Glutamatergic neuron (in vitro differentiated cells): ENCODE measurements at regions not wholly inside any gene's neighbourhood (a gene's known extent, or its start where the extent isn't known, plus 50 kb on each side); places are given as distances from the start of the nearest gene placed in this dataset.

Experiments
- DNase-seq: peaks from one replicate; pipeline ENCODE4 v3.0.0; 2022
- H3K27ac Mint-ChIP-seq: one replicate; pipeline ENCODE4 v1.8.0; 2020; ENCODE audit warnings: mild to moderate bottlenecking, mixed read lengths, inconsistent platforms; ENCODE audit not compliant: unreplicated experiment
- H3K27me3 Mint-ChIP-seq: one replicate; pipeline ENCODE4 v1.8.0; 2020; ENCODE audit warnings: mild to moderate bottlenecking, moderate library complexity, mixed read lengths, inconsistent platforms; ENCODE audit not compliant: unreplicated experiment
- H3K36me3 Mint-ChIP-seq: one replicate; pipeline ENCODE4 v1.8.0; 2020; ENCODE audit warnings: mild to moderate bottlenecking, mixed read lengths, inconsistent platforms; ENCODE audit not compliant: unreplicated experiment
- H3K4me1 Mint-ChIP-seq: one replicate; pipeline ENCODE4 v1.8.0; 2020; ENCODE audit warnings: mild to moderate bottlenecking, low read depth, mixed read lengths, inconsistent platforms; ENCODE audit not compliant: unreplicated experiment
- H3K4me3 Mint-ChIP-seq: one replicate; pipeline ENCODE4 v1.8.0; 2020; ENCODE audit warnings: mild to moderate bottlenecking, mixed read lengths, inconsistent platforms; ENCODE audit not compliant: unreplicated experiment
- H3K9me3 Mint-ChIP-seq: one replicate; pipeline ENCODE4 v1.8.0; 2020; ENCODE audit warnings: mild to moderate bottlenecking, moderate library complexity, mixed read lengths, inconsistent platforms; ENCODE audit not compliant: unreplicated experiment
- TF ChIP-seq, protein P1 (sequence below): fragments of 200-600 bp; sonication (generic); IDR thresholded peaks from one replicate; pipeline ENCODE4 v1.5.0; 2021; ENCODE audit not compliant: partially characterized antibody, unreplicated experiment

DNA sequence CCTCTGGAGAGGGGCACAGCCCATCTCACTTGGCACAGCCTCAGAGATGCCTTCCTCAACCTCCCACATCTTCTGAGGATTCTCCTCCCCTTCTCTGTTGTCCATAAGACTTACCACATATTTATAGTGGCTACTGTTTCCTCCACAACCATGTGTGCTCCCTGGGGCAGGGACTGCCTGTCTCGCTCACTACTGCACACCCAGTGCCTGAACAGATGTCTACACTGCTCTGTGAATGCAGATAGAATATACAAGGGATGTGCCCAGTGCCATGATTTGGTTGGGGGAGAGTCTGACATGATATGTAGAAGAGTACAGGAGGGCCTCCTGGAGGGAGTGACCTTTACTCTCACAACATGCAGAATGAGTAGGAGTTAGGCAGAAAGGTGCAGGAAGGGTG is 67.3 kb upstream of the ANO1 start:
- TF ChIP-seq, protein P1, sequence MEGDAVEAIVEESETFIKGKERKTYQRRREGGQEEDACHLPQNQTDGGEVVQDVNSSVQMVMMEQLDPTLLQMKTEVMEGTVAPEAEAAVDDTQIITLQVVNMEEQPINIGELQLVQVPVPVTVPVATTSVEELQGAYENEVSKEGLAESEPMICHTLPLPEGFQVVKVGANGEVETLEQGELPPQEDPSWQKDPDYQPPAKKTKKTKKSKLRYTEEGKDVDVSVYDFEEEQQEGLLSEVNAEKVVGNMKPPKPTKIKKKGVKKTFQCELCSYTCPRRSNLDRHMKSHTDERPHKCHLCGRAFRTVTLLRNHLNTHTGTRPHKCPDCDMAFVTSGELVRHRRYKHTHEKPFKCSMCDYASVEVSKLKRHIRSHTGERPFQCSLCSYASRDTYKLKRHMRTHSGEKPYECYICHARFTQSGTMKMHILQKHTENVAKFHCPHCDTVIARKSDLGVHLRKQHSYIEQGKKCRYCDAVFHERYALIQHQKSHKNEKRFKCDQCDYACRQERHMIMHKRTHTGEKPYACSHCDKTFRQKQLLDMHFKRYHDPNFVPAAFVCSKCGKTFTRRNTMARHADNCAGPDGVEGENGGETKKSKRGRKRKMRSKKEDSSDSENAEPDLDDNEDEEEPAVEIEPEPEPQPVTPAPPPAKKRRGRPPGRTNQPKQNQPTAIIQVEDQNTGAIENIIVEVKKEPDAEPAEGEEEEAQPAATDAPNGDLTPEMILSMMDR, result no peak
- H3K4me3 Mint-ChIP-seq, result no peak overlapping the region
- H3K4me1 Mint-ChIP-seq, result no peaks in the 10 kb centered on the region
- H3K9me3 Mint-ChIP-seq, result peaks cover 1% of the 10 kb centered on the region
- DNase-seq, result no peak
- peaks cover 2% of the 10 kb centered on the region for H3K27me3 Mint-ChIP-seq
- no peaks in the 10 kb centered on the region for H3K36me3 Mint-ChIP-seq
- no peak overlapping the region for H3K27ac Mint-ChIP-seq

DNA sequence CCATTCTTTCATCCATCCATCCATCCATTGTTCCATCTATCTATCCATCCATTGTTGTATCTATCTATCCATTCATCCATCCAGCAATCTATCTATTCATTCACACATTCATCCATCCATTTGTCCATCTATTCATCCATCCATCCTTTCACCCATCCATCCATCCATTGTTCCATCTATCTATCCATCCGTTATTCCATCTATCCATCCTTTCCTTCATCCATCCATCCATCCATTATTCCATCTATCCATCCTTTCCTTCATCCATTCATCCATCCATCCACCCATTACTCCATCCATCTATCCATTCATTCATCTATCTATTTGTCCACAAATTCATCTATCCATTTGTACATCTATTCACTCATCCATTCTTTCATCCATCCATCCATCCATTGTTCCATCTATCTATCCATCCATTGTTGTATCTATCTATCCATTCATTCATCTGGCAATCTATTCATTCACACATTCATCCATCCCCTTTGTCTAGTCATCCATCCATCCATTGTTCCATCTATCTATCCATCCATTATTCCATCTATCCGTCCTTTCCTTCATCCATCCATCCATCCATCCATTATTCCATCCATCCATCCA is 65.9 kb upstream of the ANO1 start:
- no peaks in the 10 kb centered on the region for H3K4me1 Mint-ChIP-seq
- TF ChIP-seq, protein P1, result no peak

DNA sequence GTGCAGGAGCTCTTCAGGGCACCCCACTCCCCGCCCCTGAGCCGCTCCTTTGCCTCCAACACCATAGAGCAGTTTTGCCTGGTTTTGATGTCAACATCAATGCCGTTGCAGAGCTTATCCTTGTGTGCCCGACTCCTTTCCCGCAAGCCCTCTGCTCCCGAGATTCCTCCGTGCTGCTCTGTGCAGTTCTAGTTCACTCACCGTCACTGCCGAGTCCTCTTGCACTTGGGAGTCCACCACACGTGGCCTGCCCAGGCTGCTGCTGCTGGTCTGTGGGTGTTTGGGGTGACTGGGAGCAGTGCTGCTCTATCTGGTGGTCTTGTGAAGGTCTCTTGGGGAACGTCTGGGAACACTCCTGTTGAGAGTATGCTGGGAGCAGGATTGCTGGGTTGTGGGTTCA is 63.8 kb upstream of the ANO1 start:
- H3K27ac Mint-ChIP-seq, result no peak overlapping the region
- H3K4me3 Mint-ChIP-seq, result no peak overlapping the region

More for the DNA sequence above, 65.9 kb upstream of the ANO1 start:
- DNase-seq, result no peak
- Mint-ChIP-seq H3K9me3 (peaks cover 1% of the 10 kb centered on the region), H3K36me3 (no peaks in the 10 kb centered on the region), H3K27me3 (no peaks in the 10 kb centered on the region), H3K27ac (no peak overlapping the region), H3K4me3 (no peak overlapping the region)

DNA sequence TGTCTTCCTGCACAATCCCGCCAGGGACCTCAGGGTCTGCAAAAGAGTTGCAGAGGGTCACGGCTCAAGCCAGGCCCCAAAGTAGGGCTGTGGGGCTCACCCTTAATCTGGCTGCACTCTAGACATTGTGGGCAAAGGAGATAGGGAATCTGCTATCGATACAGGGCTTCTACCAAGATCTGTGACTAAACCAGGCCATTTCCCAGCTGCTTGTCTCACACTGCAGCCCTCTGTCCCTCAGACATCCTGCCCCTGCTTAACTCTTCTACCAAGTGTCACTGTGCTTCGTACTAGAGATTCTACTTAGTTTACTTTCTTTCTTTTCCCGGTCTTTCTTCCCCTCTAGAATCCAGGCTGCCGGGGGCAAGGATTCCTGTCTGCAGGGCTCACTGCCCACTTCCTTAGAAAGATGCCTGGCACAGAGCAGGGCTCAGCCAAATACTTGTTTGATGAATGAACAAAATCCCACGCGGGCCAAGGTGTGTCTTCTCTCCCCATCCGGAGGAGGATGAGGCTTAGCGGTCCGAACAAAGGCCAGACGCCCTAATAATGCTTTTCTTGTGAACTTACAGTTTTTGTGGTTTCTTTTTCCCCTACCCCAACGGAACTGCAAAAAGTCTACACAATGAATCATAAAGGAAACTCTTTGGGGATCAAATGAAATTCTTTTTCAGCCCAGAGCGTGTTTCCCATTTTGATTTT is 61.3 kb upstream of the ANO1 start:
- Mint-ChIP-seq H3K9me3 (peaks cover 1% of the 10 kb centered on the region), H3K36me3 (no peaks in the 10 kb centered on the region), H3K4me1 (no peaks in the 10 kb centered on the region), H3K27ac (no peak overlapping the region), H3K4me3 (no peak overlapping the region), H3K27me3 (peaks cover 2% of the 10 kb centered on the region)
- TF ChIP-seq, protein P1, result no peak
- no peak for DNase-seq

More for the DNA sequence above, 63.8 kb upstream of the ANO1 start:
- peaks cover 2% of the 10 kb centered on the region for H3K27me3 Mint-ChIP-seq
- peaks cover 1% of the 10 kb centered on the region for H3K9me3 Mint-ChIP-seq
- TF ChIP-seq, protein P1, result no peak
- H3K36me3 Mint-ChIP-seq, result no peaks in the 10 kb centered on the region
- no peak for DNase-seq
- no peaks in the 10 kb centered on the region for H3K4me1 Mint-ChIP-seq

DNA sequence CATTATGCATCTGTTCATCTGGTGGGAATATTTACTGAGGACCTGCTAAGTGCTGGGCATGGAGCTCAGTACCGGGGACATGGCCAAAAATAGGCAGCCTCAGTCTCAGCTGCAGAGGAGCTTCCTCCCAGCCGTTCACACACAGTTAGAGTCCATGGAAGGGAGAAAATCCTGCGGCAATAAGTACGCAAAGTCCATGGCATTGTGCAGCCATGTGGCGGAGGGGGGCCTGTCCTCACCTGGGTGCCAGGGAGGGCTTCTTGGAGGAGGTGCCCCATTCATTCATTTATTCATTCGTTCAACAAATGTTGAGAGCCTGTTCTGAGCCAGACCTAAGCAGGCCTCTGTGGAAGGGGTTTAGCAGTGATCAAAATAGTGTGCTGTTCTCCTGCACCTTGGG is 59.3 kb upstream of the ANO1 start:
- TF ChIP-seq, protein P1, result no peak
- Mint-ChIP-seq H3K4me3 (no peak overlapping the region), H3K4me1 (no peaks in the 10 kb centered on the region), H3K9me3 (peaks cover 1% of the 10 kb centered on the region), H3K27me3 (peaks cover 2% of the 10 kb centered on the region), H3K27ac (no peak overlapping the region), H3K36me3 (peaks cover 7% of the 10 kb centered on the region)
- no peak for DNase-seq
